ENCODE measurements at regions not wholly inside any gene's neighbourhood (a gene's known extent, or its start where the extent isn't known, plus 50 kb on each side); places are given as distances from the start of the nearest gene placed in this dataset.
"Not testable (repeated sequence)": the region's sequence is repeated elsewhere in the genome, so short reads cannot be mapped to it uniquely, and the experiment has no call there.

- no peak for TF ChIP-seq ZNF274 (IDR thresholded peaks at IDR 0.05; ENCODE audit: low read depth, low read length)
- H3K4me3 ChIP-seq (ENCODE audit: low read length): no peak overlapping the region
Measured at GRCh38 chrX:38940547-38940946, 139.3 kb downstream of the MID1IP1 start.

GRCh38 chrX:38941675-38942074 is 140.4 kb downstream of the MID1IP1 start:
- TF ChIP-seq ZNF274 (IDR thresholded peaks at IDR 0.05; ENCODE audit: low read depth, low read length): no peak
- H3K4me3 ChIP-seq (ENCODE audit: low read length): no peak overlapping the region

- no peak overlapping the region for H3K4me3 ChIP-seq (ENCODE audit: low read length)
- no peak for TF ChIP-seq ZNF274 (IDR thresholded peaks at IDR 0.05; ENCODE audit: low read depth, low read length)
Measured at GRCh38 chrX:38943120-38943519, 141.9 kb downstream of the MID1IP1 start.

- no peak overlapping the region for H3K4me3 ChIP-seq (ENCODE audit: low read length)
- no peak for TF ChIP-seq ZNF274 (IDR thresholded peaks at IDR 0.05; ENCODE audit: low read depth, low read length)
Measured at GRCh38 chrX:38948046-38948445, 146.8 kb downstream of the MID1IP1 start.

- no peak for TF ChIP-seq ZNF274 (IDR thresholded peaks at IDR 0.05; ENCODE audit: low read depth, low read length)
- H3K4me3 ChIP-seq (ENCODE audit: low read length): no peak overlapping the region
Measured at GRCh38 chrX:38954520-38954919, 153.3 kb downstream of the MID1IP1 start.

GRCh38 chrX:38959736-38960135 is 158.5 kb downstream of the MID1IP1 start:
- TF ChIP-seq ZNF274 (IDR thresholded peaks at IDR 0.05; ENCODE audit: low read depth, low read length): no peak
- no peak overlapping the region for H3K4me3 ChIP-seq (ENCODE audit: low read length)

- TF ChIP-seq ZNF274 (IDR thresholded peaks at IDR 0.05; ENCODE audit: low read depth, low read length): no peak
- H3K4me3 ChIP-seq (ENCODE audit: low read length): no peak overlapping the region
Measured at GRCh38 chrX:38960137-38960536, 158.9 kb downstream of the MID1IP1 start.

- no peak for TF ChIP-seq ZNF274 (IDR thresholded peaks at IDR 0.05; ENCODE audit: low read depth, low read length)
- no peak overlapping the region for H3K4me3 ChIP-seq (ENCODE audit: low read length)
Measured at GRCh38 chrX:38961936-38962335, 160.7 kb downstream of the MID1IP1 start.

GRCh38 chrX:38963244-38963643 is 162.0 kb downstream of the MID1IP1 start:
- H3K4me3 ChIP-seq (ENCODE audit: low read length): not testable (repeated sequence)

GRCh38 chrX:38965888-38966287 is 164.6 kb downstream of the MID1IP1 start:
- TF ChIP-seq ZNF274 (IDR thresholded peaks at IDR 0.05; ENCODE audit: low read depth, low read length): no peak
- no peak overlapping the region for H3K4me3 ChIP-seq (ENCODE audit: low read length)

- TF ChIP-seq ZNF274 (IDR thresholded peaks at IDR 0.05; ENCODE audit: low read depth, low read length): no peak
- H3K4me3 ChIP-seq (ENCODE audit: low read length): no peak overlapping the region
Measured at GRCh38 chrX:38968344-38969216, 167.3 kb downstream of the MID1IP1 start.

- H3K4me3 ChIP-seq (ENCODE audit: low read length): no peak overlapping the region
- no peak for TF ChIP-seq ZNF274 (IDR thresholded peaks at IDR 0.05; ENCODE audit: low read depth, low read length)
Measured at GRCh38 chrX:38970074-38970473, 168.8 kb downstream of the MID1IP1 start.

GRCh38 chrX:38970845-38971244 is 169.6 kb downstream of the MID1IP1 start:
- no peak for TF ChIP-seq ZNF274 (IDR thresholded peaks at IDR 0.05; ENCODE audit: low read depth, low read length)
- H3K4me3 ChIP-seq (ENCODE audit: low read length): no peak overlapping the region

- no peak for TF ChIP-seq ZNF274 (IDR thresholded peaks at IDR 0.05; ENCODE audit: low read depth, low read length)
- H3K4me3 ChIP-seq (ENCODE audit: low read length): no peak overlapping the region
Measured at GRCh38 chrX:38973322-38973721, 172.1 kb downstream of the MID1IP1 start.

- no peak for TF ChIP-seq ZNF274 (IDR thresholded peaks at IDR 0.05; ENCODE audit: low read depth, low read length)
- no peak overlapping the region for H3K4me3 ChIP-seq (ENCODE audit: low read length)
Measured at GRCh38 chrX:38974542-38974941, 173.3 kb downstream of the MID1IP1 start.
